HCT116 (cell line): ENCODE measurements at regions not wholly inside any gene's neighbourhood (a gene's known extent, or its start where the extent isn't known, plus 50 kb on each side); places are given as distances from the start of the nearest gene placed in this dataset.

Experiments used
- ATAC-seq: fragments of 200-7000 bp; cut with Tn5 transposase; 2 replicates; pipeline ENCODE4 v1.9.1; 2020; ENCODE audit warnings: mild to moderate bottlenecking, moderate library complexity
- BruUV-seq: library from RNA; stranded (reverse); fragments of 400-500 nt; replicated peaks from 2 replicates; lab custom pipeline; 2021; lab: Mats Ljungman, UMichigan
- CTCF ChIA-PET: fragments of 300-600 bp; sonication (Branson Sonifier 250); formaldehyde crosslinking; loops from one replicate; lab custom pipeline; 2021; ENCODE audit warnings: antibody characterized with exemption; lab: Charles Lee
- POLR2A ChIA-PET: fragments of 300-600, 350-600 bp; sonication (Branson Sonifier 250); formaldehyde crosslinking; loops from one replicate; lab custom pipeline; 2021; ENCODE audit warnings: antibody characterized with exemption; lab: Charles Lee
- RAD21 ChIA-PET, 2 experiments: fragments of 300-600 bp; sonication (Branson Sonifier 250); formaldehyde crosslinking; loops; one replicate each; lab custom pipeline; 2023; ENCODE audit warnings: low total read pairs in 2 of 2; ENCODE audit not compliant: uncharacterized antibody in 2 of 2, unreplicated experiment in 2 of 2, low non-redundant PET in 1 of 2; lab: Charles Lee
- DNase-seq: peaks from one replicate; pipeline ENCODE4 v3.0.0-alpha.2; 2010; ENCODE audit warnings: low read depth, low spot score
- H2AFZ ChIP-seq: fragments of 200-600 bp; shearing (Covaris generic), sonication (generic); 2 replicates; pipeline ENCODE4 v1.6.1; 2017; ENCODE audit warnings: low read depth, mixed run types, mixed read lengths, antibody characterized with exemption, low read length; ENCODE audit not compliant: poor library complexity, severe bottlenecking
- H3K27ac ChIP-seq: 2 replicates; pipeline ENCODE4 v1.5.1; 2012; ENCODE audit warnings: low read depth, low read length
- H3K27me3 ChIP-seq: fragments of 200-600 bp; sonication (generic); 2 replicates; pipeline ENCODE4 v1.6.1; 2016; ENCODE audit warnings: mixed run types, low read length, mixed read lengths; ENCODE audit not compliant: insufficient read depth
- H3K36me3 ChIP-seq, 2 experiments: fragments of 200-500 bp in 1 of 2; fragments of 200-600 bp in 1 of 2; sonication (Bioruptor generic) in 1 of 2; sonication (generic) in 1 of 2; 2 replicates each; pipeline versions ENCODE4 v1.5.1 to v1.6.1; 2014 to 2016; ENCODE audit warnings: low read length in 2 of 2, inconsistent platforms in 1 of 2, mixed read lengths in 1 of 2, mixed run types in 1 of 2; ENCODE audit not compliant: insufficient read depth in 2 of 2, control insufficient read depth in 1 of 2
- H3K4me1 ChIP-seq, 2 experiments: fragments of 200-600 bp in 1 of 2; sonication (generic) in 1 of 2; 2 replicates each; pipeline versions ENCODE4 v1.5.1 to v1.6.1; 2012 to 2017; ENCODE audit warnings: low read length in 2 of 2, inconsistent platforms in 1 of 2, mild to moderate bottlenecking in 1 of 2, mixed read lengths in 1 of 2, mixed run types in 1 of 2, moderate library complexity in 1 of 2; ENCODE audit not compliant: insufficient read depth in 2 of 2, control insufficient read depth in 1 of 2
- H3K4me2 ChIP-seq: fragments of 200-600 bp; sonication (generic); 2 replicates; pipeline ENCODE4 v1.6.1; 2017; ENCODE audit warnings: mixed run types, low read length, mixed read lengths
- H3K4me3 ChIP-seq, 2 experiments: fragments of 200-600 bp in 1 of 2; sonication (generic) in 1 of 2; replicated peaks in 1 of 2; 2 replicates each; pipeline ENCODE4 v1.5.1; 2011 to 2016; ENCODE audit warnings: low read length in 2 of 2, control low read depth in 1 of 2, low read depth in 1 of 2, mild to moderate bottlenecking in 1 of 2, mixed read lengths in 1 of 2, mixed run types in 1 of 2
- H3K79me2 ChIP-seq: fragments of 200-600 bp; sonication (generic); 2 replicates; pipeline ENCODE4 v1.6.1; 2017; ENCODE audit warnings: mild to moderate bottlenecking, mixed run types, low read length, moderate library complexity, mixed read lengths; ENCODE audit not compliant: insufficient read depth
- H3K9ac ChIP-seq: fragments of 200-600 bp; sonication (generic); 2 replicates; pipeline ENCODE4 v1.6.1; 2016; ENCODE audit warnings: low read length, mixed read lengths
- H3K9me2 ChIP-seq: fragments of 200-600 bp; sonication (generic), shearing (Covaris generic); 2 replicates; pipeline ENCODE4 v1.6.1; 2017; ENCODE audit warnings: mixed run types, mild to moderate bottlenecking, moderate library complexity; ENCODE audit not compliant: insufficient read depth
- H3K9me3 ChIP-seq, 2 experiments: fragments of 200-500 bp in 1 of 2; fragments of 200-600 bp in 1 of 2; sonication (Bioruptor generic) in 1 of 2; sonication (generic) in 1 of 2; 2 replicates each; pipeline ENCODE4 v1.6.1; 2014 to 2017; ENCODE audit warnings: low read length in 2 of 2, mixed read lengths in 2 of 2, inconsistent platforms in 1 of 2, low read depth in 1 of 2, mild to moderate bottlenecking in 1 of 2, mixed run types in 1 of 2, moderate library complexity in 1 of 2; ENCODE audit not compliant: control insufficient read depth in 1 of 2, insufficient read depth in 1 of 2
- H4K20me1 ChIP-seq: fragments of 200-600 bp; sonication (generic), shearing (Covaris generic); 2 replicates; pipeline ENCODE4 v1.6.1; 2017; ENCODE audit warnings: mixed run types, mild to moderate bottlenecking, moderate library complexity; ENCODE audit not compliant: insufficient read depth
- CEBPB ChIP-seq: IDR thresholded peaks from 2 replicates; pipeline ENCODE4 v1.6.1; 2012; ENCODE audit warnings: low read depth
- CTCF ChIP-seq, 3 experiments: fragments of 200-600 bp in 1 of 3; sonication (generic) in 1 of 3; IDR thresholded peaks in 2 of 3; conservative IDR thresholded peaks in 1 of 3; 2 replicates each; pipeline ENCODE4 v1.5.1; 2012 to 2017; ENCODE audit warnings: low read depth in 2 of 3, low read length in 2 of 3, antibody characterized with exemption in 1 of 3, borderline replicate concordance in 1 of 3, control low read depth in 1 of 3, mild to moderate bottlenecking in 1 of 3, mixed read lengths in 1 of 3, mixed run types in 1 of 3, moderate library complexity in 1 of 3; ENCODE audit not compliant: insufficient read depth in 1 of 3
- EZH2phosphoT487 ChIP-seq: fragments of 200-600 bp; IDR thresholded peaks from 2 replicates; pipeline ENCODE4 v1.6.1; 2018; ENCODE audit warnings: antibody characterized with exemption, borderline replicate concordance
- REST ChIP-seq: IDR thresholded peaks from 2 replicates; pipeline ENCODE4 v1.6.1; 2012; ENCODE audit warnings: low read depth
- SIN3A ChIP-seq: IDR thresholded peaks from 2 replicates; pipeline ENCODE4 v1.6.1; 2012; ENCODE audit warnings: low read depth
- TCF7L2 ChIP-seq: IDR thresholded peaks from 2 replicates; pipeline ENCODE4 v1.7.0; 2011; ENCODE audit warnings: borderline replicate concordance, inconsistent platforms; ENCODE audit not compliant: insufficient read depth, insufficient read length; ENCODE audit errors: extremely low read depth
- intact Hi-C: fragments of 100-400 bp; cut with micrococcal nuclease; formaldehyde crosslinking; loops from 2 replicates; pipeline ENCODE4 v1.10.0; 2022

DNA sequence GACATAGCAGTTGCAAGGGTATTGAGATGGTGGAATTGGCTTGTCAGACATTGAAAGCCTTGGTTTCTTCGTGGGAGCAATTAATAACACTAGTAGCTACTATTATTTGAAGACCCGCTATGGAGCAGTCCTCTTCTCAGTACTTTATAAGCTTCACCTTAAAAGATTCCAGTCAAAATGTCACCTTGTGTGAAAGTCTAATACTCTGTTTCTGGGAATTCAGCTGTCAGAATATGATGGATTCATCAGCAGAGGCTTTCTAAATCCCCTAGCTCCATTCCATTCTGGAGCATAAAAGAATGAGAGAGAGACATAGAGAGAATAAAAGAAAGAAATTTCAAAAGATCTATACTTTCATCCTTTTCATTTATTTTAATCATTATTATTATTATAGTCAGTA, 375.9 kb upstream of the ADGRL2 start:
- ATAC-seq (no peak), DNase-seq (no peak)
- ChIA-PET CTCF (no interaction called here), RAD21 (no interaction called here), POLR2A (no interaction called here)
- no peak overlapping the region for H3K4me3 ChIP-seq
- H3K9me2 ChIP-seq: no peaks in the 10 kb centered on the region
- H3K4me2 ChIP-seq: no peak overlapping the region
- H4K20me1 ChIP-seq: no peaks in the 10 kb centered on the region
- no peaks in the 10 kb centered on the region for H3K36me3 ChIP-seq
- no TSS peak for BruUV-seq
- H3K27me3 ChIP-seq: no peaks in the 10 kb centered on the region
- no peak overlapping the region for H2AFZ ChIP-seq
- no peaks in the 10 kb centered on the region for H3K9me3 ChIP-seq
- H3K27ac ChIP-seq: no peak overlapping the region
- no peaks in the 10 kb centered on the region for H3K79me2 ChIP-seq
- intact Hi-C loops: no loop called here
- no peaks in the 10 kb centered on the region for H3K4me1 ChIP-seq
- no peak overlapping the region for H3K9ac ChIP-seq
- TF ChIP-seq REST (no peak), EZH2phosphoT487 (no peak), SIN3A (no peak), TCF7L2 (no peak), CEBPB (no peak), CTCF (IDR thresholded peaks at IDR 0.05 in 2 of 3, conservative IDR thresholded peaks at IDR 0.05 in 1 of 3; ENCODE audit: borderline replicate concordance in 1 of 3, insufficient read depth in 1 of 3, low read depth in 2 of 3, low read length in 2 of 3) (no peak)
